ENCODE measurements at regions not wholly inside any gene's neighbourhood (a gene's known extent, or its start where the extent isn't known, plus 50 kb on each side); places are given as distances from the start of the nearest gene placed in this dataset.

- DNase-seq, result no peak
Measured at GRCh38 chr10:55098452-55098851, 297.4 kb upstream of the PCDH15 start.

- DNase-seq, result no peak
Measured at GRCh38 chr10:55091691-55092328, 290.8 kb upstream of the PCDH15 start.

- DNase-seq, result no peak
Measured at GRCh38 chr10:55078121-55078520, 277.1 kb upstream of the PCDH15 start.

GRCh38 chr10:55065185-55065584 is 264.2 kb upstream of the PCDH15 start:
- DNase-seq, result no peak

GRCh38 chr10:55063811-55064210 is 262.8 kb upstream of the PCDH15 start:
- DNase-seq, result no peak

GRCh38 chr10:55062349-55062748 is 261.3 kb upstream of the PCDH15 start:
- no peak for DNase-seq

GRCh38 chr10:55058800-55059199 is 257.8 kb upstream of the PCDH15 start:
- DNase-seq, result no peak

- DNase-seq, result no peak
Measured at GRCh38 chr10:55051515-55051914, 250.5 kb upstream of the PCDH15 start.

- no peak for DNase-seq
Measured at GRCh38 chr10:55048830-55049498, 247.9 kb upstream of the PCDH15 start.

GRCh38 chr10:55043540-55043939 is 242.5 kb upstream of the PCDH15 start:
- DNase-seq, result no peak

GRCh38 chr10:55033061-55033460 is 232.0 kb upstream of the PCDH15 start:
- no peak for DNase-seq

- no peak for DNase-seq
Measured at GRCh38 chr10:55024713-55025112, 223.7 kb upstream of the PCDH15 start.

GRCh38 chr10:55019439-55019838 is 218.4 kb upstream of the PCDH15 start:
- no peak for DNase-seq

- DNase-seq, result no peak
Measured at GRCh38 chr10:55013318-55013717, 212.3 kb upstream of the PCDH15 start.

- DNase-seq, result no peak
Measured at GRCh38 chr10:55002420-55002819, 201.4 kb upstream of the PCDH15 start.

- DNase-seq, result no peak
Measured at GRCh38 chr10:55001422-55001821, 200.4 kb upstream of the PCDH15 start.

GRCh38 chr10:54993148-54993547 is 192.1 kb upstream of the PCDH15 start:
- no peak for DNase-seq

GRCh38 chr10:54985732-54986131 is 184.7 kb upstream of the PCDH15 start:
- no peak for DNase-seq

- no peak for DNase-seq
Measured at GRCh38 chr10:54983255-54983654, 182.2 kb upstream of the PCDH15 start.

- no peak for DNase-seq
Measured at GRCh38 chr10:54962134-54962900, 161.3 kb upstream of the PCDH15 start.

- no peak for DNase-seq
Measured at GRCh38 chr10:54961040-54961439, 160.0 kb upstream of the PCDH15 start.

GRCh38 chr10:54958844-54959243 is 157.8 kb upstream of the PCDH15 start:
- no peak for DNase-seq

- DNase-seq, result no peak
Measured at GRCh38 chr10:54947605-54948004, 146.6 kb upstream of the PCDH15 start.

GRCh38 chr10:54940418-54940817 is 139.4 kb upstream of the PCDH15 start:
- DNase-seq, result no peak

Data from central memory CD4-positive, alpha-beta T cell (primary cell).